Transverse colon (tissue), 4 donors: ENCODE measurements at regions not wholly inside any gene's neighbourhood (a gene's known extent, or its start where the extent isn't known, plus 50 kb on each side); places are given as distances from the start of the nearest gene placed in this dataset.

Experiments used
- DNase-seq: peaks from one replicate; pipeline ENCODE4 v3.0.0-alpha.2; 2019
- H3K27ac ChIP-seq, 4 donors: fragments of 200-600 bp; sonication (generic); 2 replicates each; pipeline ENCODE4 v1.5.1; 2016 to 2018; ENCODE audit warnings: inconsistent platforms in 4 of 4
- H3K27me3 ChIP-seq: fragments of 200-600 bp; sonication (generic); 2 replicates; pipeline ENCODE4 v1.5.1; 2017; ENCODE audit warnings: inconsistent platforms
- H3K36me3 ChIP-seq, 4 donors: fragments of 200-600 bp; sonication (generic); 2 replicates each; pipeline ENCODE4 v1.5.1; 2017 to 2019; ENCODE audit warnings: inconsistent platforms in 4 of 4
- H3K4me1 ChIP-seq, 4 donors: fragments of 200-600 bp; sonication (generic); 2 replicates each; pipeline ENCODE4 v1.5.1; 2017 to 2020; ENCODE audit warnings: inconsistent platforms in 4 of 4
- H3K4me3 ChIP-seq, 4 donors: fragments of 200-600 bp; sonication (generic); 1 replicate in 1 of 4; 2 replicates in 3 of 4; pipeline versions ENCODE4 v1.5.1 to v1.6.1; 2017 to 2019; ENCODE audit warnings: inconsistent platforms in 4 of 4
- H3K9me3 ChIP-seq, 2 donors: fragments of 200-600 bp; sonication (generic); 2 replicates each; pipeline ENCODE4 v1.5.1; 2017 to 2019; ENCODE audit warnings: inconsistent platforms in 2 of 2
- CTCF ChIP-seq, 5 experiments: fragments of 200-600 bp in 3 of 5; fragments of 450-650 bp in 2 of 5; sonication (generic) in 3 of 5; IDR thresholded peaks; 1 replicate in 2 of 5; 2 replicates in 3 of 5; pipeline ENCODE4 v1.5.1; 2016 to 2017; ENCODE audit warnings: antibody characterized with exemption in 5 of 5, inconsistent platforms in 3 of 5, mild to moderate bottlenecking in 2 of 5, moderate library complexity in 1 of 5
- EP300 ChIP-seq: sonication (generic); formaldehyde crosslinking; IDR thresholded peaks from one replicate; pipeline ENCODE4 v1.6.1; 2017; ENCODE audit warnings: antibody characterized with exemption, low read depth
- POLR2A ChIP-seq: fragments of 450-650 bp; IDR thresholded peaks from one replicate; pipeline ENCODE4 v1.6.1; 2016; ENCODE audit warnings: antibody characterized with exemption, mild to moderate bottlenecking, moderate library complexity
- POLR2AphosphoS5 ChIP-seq, 3 donors: sonication (generic); formaldehyde crosslinking; IDR thresholded peaks; one replicate each; pipeline ENCODE4 v1.6.1; 2016; ENCODE audit warnings: antibody characterized with exemption in 3 of 3
- WGBS, 2 donors: methylation state at CpG; one replicate each; pipeline ENCODE4 v1.1.5; 2018; ENCODE audit warnings: low coverage in 1 of 2; 5-methylcytosine and 5-hydroxymethylcytosine counted together
- in situ Hi-C, 4 donors: fragments of 200-750 bp; cut with MboI; loops; one replicate each; pipeline versions ENCODE4 v1.15.0 to v1.15.1; 2017; ENCODE audit warnings: low sequenced_read_pairs in 3 of 4, low pct_ligation_motif_present in 1 of 4, low pct_unique_long_range_greater_than_20kb in 1 of 4
- intact Hi-C: fragments of 100-400 bp; cut with DNase I; formaldehyde crosslinking; loops from one replicate; pipeline ENCODE4 v1.15.1; 2023; ENCODE audit warnings: low total_unique reads

GRCh38 chr15:26048669-26049068 lies 185.5 kb upstream of the ATP10A start:
- DNase-seq: no peak
- Histone ChIP-seq H3K27me3 (no peaks in the 10 kb centered on the region), H3K36me3 (no peaks in the 10 kb centered on the region), H3K4me3 (no peak overlapping the region), H3K4me1 (no peaks in the 10 kb centered on the region), H3K27ac (no peak overlapping the region), H3K9me3 (no peaks in the 10 kb centered on the region)
- in situ Hi-C loops (loop anchor here in 1 of 4 donors (25.0 kb wide), 1 partner anchor 214 kb away; no protein-coding TSS in a partner anchor), intact Hi-C loops (no loop called here)
- 84 to 100% methylated on average over 2 to 7 of the region's 7 CpGs for WGBS, 2 donors
- TF ChIP-seq POLR2A (no peak), EP300 (no peak), POLR2AphosphoS5 (IDR thresholded peaks at IDR 0.05) (no peak), CTCF (IDR thresholded peaks at IDR 0.05) (no peak)

- WGBS, 2 donors: 83 to 85% methylated on average over 1 to 2 of the region's 2 CpGs
- TF ChIP-seq POLR2AphosphoS5 (IDR thresholded peaks at IDR 0.05): no peak
- TF ChIP-seq CTCF (IDR thresholded peaks at IDR 0.05): no peak
- TF ChIP-seq POLR2A: no peak
- TF ChIP-seq EP300: no peak
- no peak for DNase-seq
Measured at GRCh38 chr15:26045516-26045915, 182.4 kb upstream of the ATP10A start.

GRCh38 chr15:26043018-26043417 lies 179.9 kb upstream of the ATP10A start:
- Histone ChIP-seq H3K27me3 (no peaks in the 10 kb centered on the region), H3K9me3 (no peaks in the 10 kb centered on the region), H3K4me3 (no peak overlapping the region), H3K27ac (no peak overlapping the region), H3K4me1 (no peaks in the 10 kb centered on the region), H3K36me3 (no peaks in the 10 kb centered on the region)
- DNase-seq: no peak
- intact Hi-C loops (no loop called here), in situ Hi-C loops (loop anchor here in 1 of 4 donors (25.0 kb wide), 1 partner anchor 219 kb away; no protein-coding TSS in a partner anchor)
- TF ChIP-seq POLR2AphosphoS5 (IDR thresholded peaks at IDR 0.05) (no peak), EP300 (no peak), POLR2A (no peak), CTCF (IDR thresholded peaks at IDR 0.05) (no peak)
- WGBS, 2 donors: 37 to 47% methylated on average over 2 of the region's 2 CpGs

More at GRCh38 chr15:26045516-26045915, 182.4 kb upstream of the ATP10A start:
- H3K9me3 ChIP-seq: no peaks in the 10 kb centered on the region
- H3K36me3 ChIP-seq: no peaks in the 10 kb centered on the region
- H3K4me1 ChIP-seq: no peaks in the 10 kb centered on the region
- no peaks in the 10 kb centered on the region for H3K27me3 ChIP-seq
- no peak overlapping the region for H3K27ac ChIP-seq
- H3K4me3 ChIP-seq: no peak overlapping the region
- intact Hi-C loops: no loop called here
- in situ Hi-C loops: loop anchor here in 1 of 4 donors (25.0 kb wide), 1 partner anchor 217 kb away; no protein-coding TSS in a partner anchor

- intact Hi-C loops (no loop called here), in situ Hi-C loops (loop anchor here in 1 of 4 donors (25.0 kb wide), 1 partner anchor 224 kb away; no protein-coding TSS in a partner anchor)
- H3K27ac ChIP-seq: no peak overlapping the region
- H3K9me3 ChIP-seq: no peaks in the 10 kb centered on the region
- TF ChIP-seq CTCF (IDR thresholded peaks at IDR 0.05) (no peak), EP300 (no peak), POLR2A (no peak), POLR2AphosphoS5 (IDR thresholded peaks at IDR 0.05) (no peak)
- no peak overlapping the region for H3K4me3 ChIP-seq
- H3K4me1 ChIP-seq: no peaks in the 10 kb centered on the region
- WGBS, 2 donors: 47 to 53% methylated on average over 3 to 6 of the region's 6 CpGs
- DNase-seq: no peak
- no peaks in the 10 kb centered on the region for H3K27me3 ChIP-seq
- H3K36me3 ChIP-seq: no peaks in the 10 kb centered on the region
Measured at GRCh38 chr15:26038693-26039092, 175.6 kb upstream of the ATP10A start.
